ENCODE measurements at regions not wholly inside any gene's neighbourhood (a gene's known extent, or its start where the extent isn't known, plus 50 kb on each side); places are given as distances from the start of the nearest gene placed in this dataset.

DNA sequence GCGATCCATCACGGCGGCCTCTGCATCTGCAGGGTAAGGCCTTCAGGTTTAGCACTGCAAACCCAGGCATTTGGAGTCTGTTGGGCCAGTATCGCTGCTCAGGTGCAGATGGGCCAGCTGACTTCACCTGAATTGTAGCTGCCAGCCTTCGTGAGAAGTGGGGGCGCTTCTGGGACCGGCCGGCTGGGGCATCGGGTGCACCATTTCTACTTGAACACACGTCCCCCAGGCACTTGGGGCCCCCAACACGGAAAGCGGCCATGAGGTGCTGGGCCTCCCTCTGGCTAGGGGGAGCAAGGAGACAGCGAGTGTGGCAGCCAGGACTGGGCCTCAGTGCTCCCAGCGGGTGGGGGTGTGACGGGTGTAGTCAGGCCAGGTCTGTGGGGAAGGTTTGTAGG lies 767.6 kb downstream of the KCNJ18 start:
- TF ChIP-seq ARNT (IDR thresholded peaks at IDR 0.05) (no peak), TARDBP (IDR thresholded peaks at IDR 0.05) (no peak), ZNF384 (IDR thresholded peaks at IDR 0.05) (no peak), ELF4 (IDR thresholded peaks at IDR 0.05) (no peak), LEF1 (IDR thresholded peaks at IDR 0.05; ENCODE audit: borderline replicate concordance) (no peak), PKNOX1 (IDR thresholded peaks at IDR 0.05) (no peak), NFRKB (IDR thresholded peaks at IDR 0.05) (no peak)

Measured in HEK293T (cell line).